ENCODE measurements at regions not wholly inside any gene's neighbourhood (a gene's known extent, or its start where the extent isn't known, plus 50 kb on each side); places are given as distances from the start of the nearest gene placed in this dataset.
A peak's percentile ranks its signal among the peaks of the same experiment; 100 is the strongest.

GRCh38 chr14:76551906-76552305 is 176.0 kb downstream of the ESRRB start:
- H3K4me1 ChIP-seq (ENCODE audit: insufficient read depth, low read length, poor library complexity, severe bottlenecking): no peaks in the 10 kb centered on the region
- DNase-seq (ENCODE audit: low spot score): no peak
- no peak overlapping the region for H3K4me3 ChIP-seq (ENCODE audit: low read depth, low read length, poor library complexity, severe bottlenecking)
- no peaks in the 10 kb centered on the region for H3K9me2 ChIP-seq (ENCODE audit: insufficient read depth, low read length)
- H3K36me3 ChIP-seq (ENCODE audit: insufficient read depth, low read length): no peaks in the 10 kb centered on the region
- no peaks in the 10 kb centered on the region for H3K79me2 ChIP-seq (ENCODE audit: insufficient read depth, low read depth, low read length)
- TF ChIP-seq EZH2phosphoT487 (IDR thresholded peaks at IDR 0.05; ENCODE audit: borderline replicate concordance, low read depth, low read length): no peak
- no peak for TF ChIP-seq CTCF (conservative IDR thresholded peaks at IDR 0.05; ENCODE audit: low read length)
- no peak overlapping the region for H2AFZ ChIP-seq (ENCODE audit: low read length)
- H3K9me3 ChIP-seq (ENCODE audit: low read length): no peaks in the 10 kb centered on the region
- BruUV-seq (replicated peaks): no TSS peak
- intact Hi-C loops (cut with micrococcal nuclease; ENCODE audit: unreplicated experiment): no loop called here
- ChIA-PET CTCF (ENCODE audit: unreplicated experiment) (no interaction called here), POLR2A (interaction anchor here (0.6 kb wide), 1 partner anchor 31 kb away, joined by 5 read pairs; no protein-coding TSS in a partner anchor)
- no peaks in the 10 kb centered on the region for H4K20me1 ChIP-seq (ENCODE audit: insufficient read depth, low read length)
- H3K4me2 ChIP-seq (ENCODE audit: low read length): no peak overlapping the region
- H3K27ac ChIP-seq (ENCODE audit: low read depth, low read length, poor library complexity, severe bottlenecking): no peak overlapping the region

DNA sequence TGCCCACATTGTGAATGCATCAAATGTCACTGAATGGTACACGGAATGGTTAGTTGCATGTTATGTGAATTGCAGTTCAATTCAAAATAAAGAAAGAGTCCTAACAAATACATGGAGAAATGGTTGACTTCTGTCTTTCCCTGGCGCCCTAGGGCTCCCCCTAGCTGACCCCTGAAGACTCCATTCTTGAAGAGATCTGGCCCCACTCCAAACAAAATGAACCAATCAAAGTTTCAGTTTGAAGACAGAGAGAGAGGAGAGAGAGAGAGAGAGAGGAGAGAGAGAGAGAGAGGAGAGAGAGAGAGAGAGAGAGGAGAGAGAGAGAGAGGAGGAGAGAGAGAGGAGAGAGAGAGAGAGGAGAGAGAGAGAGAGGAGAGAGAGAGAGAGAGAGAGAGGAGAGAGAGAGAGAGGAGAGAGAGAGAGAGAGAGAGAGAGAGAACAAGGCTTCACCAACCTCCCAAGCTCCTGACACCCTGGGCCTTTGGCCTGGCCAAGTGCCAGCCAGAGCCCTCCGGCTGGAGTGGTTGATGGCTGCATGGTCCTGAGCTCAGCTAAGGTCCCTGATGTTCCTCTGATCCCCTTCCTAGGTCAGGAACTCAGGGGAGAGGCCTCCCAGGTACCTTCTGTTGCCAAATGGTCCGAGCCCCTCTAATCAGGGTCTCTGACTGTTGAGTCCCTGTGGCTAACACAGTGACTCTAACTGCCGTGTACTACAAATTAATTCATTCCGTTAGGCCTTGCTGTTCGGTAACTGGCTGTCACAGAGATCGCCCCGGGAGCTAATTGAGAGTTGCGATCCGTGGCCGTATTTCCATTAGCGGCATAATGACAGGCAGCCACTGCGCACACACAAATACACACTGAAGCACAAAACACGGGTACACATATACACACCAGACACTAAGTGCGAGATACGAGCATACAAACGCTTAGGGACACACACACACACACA is 188.8 kb downstream of the ESRRB start:
- Histone ChIP-seq H3K4me1 (ENCODE audit: insufficient read depth, low read length, poor library complexity, severe bottlenecking) (no peaks in the 10 kb centered on the region), H3K36me3 (ENCODE audit: insufficient read depth, low read length) (no peaks in the 10 kb centered on the region), H3K79me2 (ENCODE audit: insufficient read depth, low read depth, low read length) (no peaks in the 10 kb centered on the region), H3K27ac (ENCODE audit: low read depth, low read length, poor library complexity, severe bottlenecking) (no peak overlapping the region), H3K9me3 (ENCODE audit: low read length) (no peaks in the 10 kb centered on the region), H4K20me1 (ENCODE audit: insufficient read depth, low read length) (no peaks in the 10 kb centered on the region), H2AFZ (ENCODE audit: low read length) (no peak overlapping the region), H3K4me3 (ENCODE audit: low read depth, low read length, poor library complexity, severe bottlenecking) (no peak overlapping the region), H3K4me2 (ENCODE audit: low read length) (no peak overlapping the region), H3K9me2 (ENCODE audit: insufficient read depth, low read length) (no peaks in the 10 kb centered on the region)
- intact Hi-C loops (cut with micrococcal nuclease; ENCODE audit: unreplicated experiment): no loop called here
- ChIA-PET CTCF (ENCODE audit: unreplicated experiment) (no interaction called here), POLR2A (interaction anchor here (0.6 kb wide), 1 partner anchor 29 kb away, joined by 3 read pairs; no protein-coding TSS in a partner anchor)
- peak; percentile 1 for DNase-seq (ENCODE audit: low spot score)
- TF ChIP-seq CTCF (conservative IDR thresholded peaks at IDR 0.05; ENCODE audit: low read length) (peak; percentile 52), EZH2phosphoT487 (IDR thresholded peaks at IDR 0.05; ENCODE audit: borderline replicate concordance, low read depth, low read length) (no peak)
- BruUV-seq (replicated peaks): no TSS peak

- H3K9me3 ChIP-seq (ENCODE audit: low read length): no peaks in the 10 kb centered on the region
- no peak overlapping the region for H3K4me3 ChIP-seq (ENCODE audit: low read depth, low read length, poor library complexity, severe bottlenecking)
- no peaks in the 10 kb centered on the region for H3K4me1 ChIP-seq (ENCODE audit: insufficient read depth, low read length, poor library complexity, severe bottlenecking)
- H3K9me2 ChIP-seq (ENCODE audit: insufficient read depth, low read length): no peaks in the 10 kb centered on the region
- ChIA-PET POLR2A (no interaction called here), CTCF (ENCODE audit: unreplicated experiment) (no interaction called here)
- no peak overlapping the region for H2AFZ ChIP-seq (ENCODE audit: low read length)
- H4K20me1 ChIP-seq (ENCODE audit: insufficient read depth, low read length): no peaks in the 10 kb centered on the region
- TF ChIP-seq EZH2phosphoT487 (IDR thresholded peaks at IDR 0.05; ENCODE audit: borderline replicate concordance, low read depth, low read length) (no peak), CTCF (conservative IDR thresholded peaks at IDR 0.05; ENCODE audit: low read length) (no peak)
- H3K79me2 ChIP-seq (ENCODE audit: insufficient read depth, low read depth, low read length): no peaks in the 10 kb centered on the region
- H3K4me2 ChIP-seq (ENCODE audit: low read length): no peak overlapping the region
- no peak for DNase-seq (ENCODE audit: low spot score)
- no TSS peak for BruUV-seq (replicated peaks)
- intact Hi-C loops (cut with micrococcal nuclease; ENCODE audit: unreplicated experiment): no loop called here
- no peak overlapping the region for H3K27ac ChIP-seq (ENCODE audit: low read depth, low read length, poor library complexity, severe bottlenecking)
- H3K36me3 ChIP-seq (ENCODE audit: insufficient read depth, low read length): no peaks in the 10 kb centered on the region
These were observed 190.5 kb downstream of the ESRRB start for GRCh38 chr14:76566439-76566838.

Data from OCI-LY7 (cell line).